H9 (cell line): ENCODE measurements at regions not wholly inside any gene's neighbourhood (a gene's known extent, or its start where the extent isn't known, plus 50 kb on each side); places are given as distances from the start of the nearest gene placed in this dataset.

Experiments used
- DNase-seq: peaks from one replicate; pipeline ENCODE4 v3.0.0-alpha.2; 2017
- H2AFZ ChIP-seq: one replicate; pipeline ENCODE4 v1.6.1; 2013; ENCODE audit warnings: mild to moderate bottlenecking, low read length, control low read depth, moderate library complexity
- H2AK5ac ChIP-seq: 2 replicates; pipeline ENCODE4 v1.6.1; 2013; ENCODE audit warnings: low read length, control low read depth, mixed read lengths; ENCODE audit not compliant: insufficient read length
- H2BK120ac ChIP-seq: one replicate; pipeline ENCODE4 v1.6.1; 2013; ENCODE audit warnings: low read depth, mild to moderate bottlenecking, low read length, control low read depth, inconsistent platforms; ENCODE audit not compliant: poor library complexity, severe bottlenecking
- H2BK12ac ChIP-seq: 2 replicates; pipeline ENCODE4 v1.6.1; 2013; ENCODE audit warnings: low read length, control low read depth, mixed read lengths, low read depth; ENCODE audit not compliant: insufficient read length
- H2BK15ac ChIP-seq: 2 replicates; pipeline ENCODE4 v1.6.1; 2013; ENCODE audit warnings: low read depth, low read length, control low read depth
- H2BK20ac ChIP-seq: one replicate; pipeline ENCODE4 v1.6.1; 2013; ENCODE audit warnings: low read depth, mild to moderate bottlenecking, low read length, control low read depth, inconsistent platforms; ENCODE audit not compliant: poor library complexity, severe bottlenecking
- H2BK5ac ChIP-seq: 2 replicates; pipeline ENCODE4 v1.6.1; 2013; ENCODE audit warnings: low read length, control low read depth, mixed read lengths; ENCODE audit not compliant: insufficient read length
- H3K14ac ChIP-seq: 2 replicates; pipeline ENCODE4 v1.6.1; 2013; ENCODE audit warnings: low read length, control low read depth; ENCODE audit not compliant: insufficient read depth
- H3K18ac ChIP-seq: 2 replicates; pipeline ENCODE4 v1.6.1; 2013; ENCODE audit warnings: low read depth, mild to moderate bottlenecking, mixed read lengths, low read length, control low read depth; ENCODE audit not compliant: insufficient read length
- H3K23ac ChIP-seq: 2 replicates; pipeline ENCODE4 v1.6.1; 2013; ENCODE audit warnings: low read length, control low read depth, mixed read lengths, low read depth; ENCODE audit not compliant: insufficient read length
- H3K23me2 ChIP-seq: 2 replicates; pipeline ENCODE4 v1.6.1; 2013; ENCODE audit warnings: low read depth, mild to moderate bottlenecking, mixed read lengths, low read length, control low read depth; ENCODE audit not compliant: insufficient read length, poor library complexity, severe bottlenecking
- H3K27ac ChIP-seq: 2 replicates; pipeline ENCODE4 v1.5.1; 2013; ENCODE audit warnings: low read length, control low read depth, mixed read lengths, low read depth; ENCODE audit not compliant: insufficient read length
- H3K27me3 ChIP-seq: 2 replicates; pipeline ENCODE4 v1.6.1; 2013; ENCODE audit warnings: low read length, control low read depth, inconsistent platforms; ENCODE audit not compliant: insufficient read depth
- H3K4ac ChIP-seq: 2 replicates; pipeline ENCODE4 v1.6.1; 2013; ENCODE audit warnings: low read depth, mild to moderate bottlenecking, control low read depth, inconsistent platforms, low read length, moderate library complexity
- H3K4me1 ChIP-seq: 2 replicates; pipeline ENCODE4 v1.6.1; 2013; ENCODE audit warnings: low read length, control low read depth, inconsistent platforms; ENCODE audit not compliant: insufficient read depth
- H3K4me2 ChIP-seq: 2 replicates; pipeline ENCODE4 v1.6.1; 2013; ENCODE audit warnings: low read length, control low read depth, mixed read lengths; ENCODE audit not compliant: insufficient read length, insufficient read depth
- H3K56ac ChIP-seq: 2 replicates; pipeline ENCODE4 v1.6.1; 2013; ENCODE audit warnings: low read depth, mild to moderate bottlenecking, mixed read lengths, low read length, control low read depth; ENCODE audit not compliant: insufficient read length
- H3K79me1 ChIP-seq: 2 replicates; pipeline ENCODE4 v1.6.1; 2013; ENCODE audit warnings: low read depth, mild to moderate bottlenecking, moderate library complexity, low read length, control low read depth, inconsistent platforms; ENCODE audit not compliant: insufficient read depth, poor library complexity, severe bottlenecking
- H3K79me2 ChIP-seq: 2 replicates; pipeline ENCODE4 v1.6.1; 2013; ENCODE audit warnings: low read length, control low read depth, inconsistent platforms; ENCODE audit not compliant: insufficient read depth
- H3K9ac ChIP-seq: 2 replicates; pipeline ENCODE4 v1.6.1; 2013; ENCODE audit warnings: low read length, control low read depth, mixed read lengths; ENCODE audit not compliant: insufficient read length; ENCODE audit errors: extremely low read depth
- H3K9me3 ChIP-seq: one replicate; pipeline ENCODE4 v1.6.1; 2013; ENCODE audit warnings: low read depth, low read length, inconsistent platforms; ENCODE audit not compliant: control insufficient read depth
- H3T11ph ChIP-seq: one replicate; pipeline ENCODE4 v1.6.1; 2013; ENCODE audit warnings: mild to moderate bottlenecking, low read length, control low read depth, inconsistent platforms
- H4K20me1 ChIP-seq: one replicate; pipeline ENCODE4 v1.6.1; 2013; ENCODE audit not compliant: control insufficient read depth, insufficient read length, insufficient read depth
- H4K5ac ChIP-seq: 2 replicates; pipeline ENCODE4 v1.6.1; 2013; ENCODE audit warnings: low read depth, mild to moderate bottlenecking, mixed read lengths, low read length, control low read depth; ENCODE audit not compliant: insufficient read length
- H4K8ac ChIP-seq: replicated peaks from 2 replicates; pipeline ENCODE4 v1.6.1; 2013; ENCODE audit warnings: low read length, control low read depth, mixed read lengths, low read depth; ENCODE audit not compliant: insufficient read length
- H4K91ac ChIP-seq: 2 replicates; pipeline ENCODE4 v1.6.1; 2013; ENCODE audit warnings: low read depth, mild to moderate bottlenecking, moderate library complexity, mixed read lengths, low read length, control low read depth; ENCODE audit not compliant: insufficient read length
- H3K27ac Mint-ChIP-seq, 3 experiments: 2 replicates in 2 of 3; 3 replicates in 1 of 3; pipeline ENCODE4 v1.8.0; 2020 to 2021; ENCODE audit warnings: mixed read lengths in 3 of 3, mild to moderate bottlenecking in 1 of 3, moderate library complexity in 1 of 3
- H3K27me3 Mint-ChIP-seq: 2 replicates; pipeline ENCODE4 v1.8.0; 2021; ENCODE audit warnings: low read depth, mild to moderate bottlenecking, moderate library complexity, mixed read lengths
- H3K36me3 Mint-ChIP-seq, 3 experiments: 2 replicates in 2 of 3; 3 replicates in 1 of 3; pipeline ENCODE4 v1.8.0; 2020 to 2021; ENCODE audit warnings: low read depth in 3 of 3, mixed read lengths in 3 of 3; ENCODE audit not compliant: insufficient read depth in 1 of 3
- H3K4me1 Mint-ChIP-seq, 2 experiments: 2 replicates each; pipeline ENCODE4 v1.8.0; 2020; ENCODE audit warnings: mixed read lengths in 2 of 2
- H3K4me3 Mint-ChIP-seq, 2 experiments: 2 replicates in 1 of 2; 3 replicates in 1 of 2; pipeline ENCODE4 v1.8.0; 2020 to 2021; ENCODE audit warnings: mild to moderate bottlenecking in 2 of 2, mixed read lengths in 2 of 2, moderate library complexity in 1 of 2
- H3K9me3 Mint-ChIP-seq, 2 experiments: 2 replicates in 1 of 2; 3 replicates in 1 of 2; pipeline ENCODE4 v1.8.0; 2020; ENCODE audit warnings: mild to moderate bottlenecking in 2 of 2, mixed read lengths in 2 of 2, moderate library complexity in 1 of 2
- WGBS: extraction: QIAGEN DNeasy Blood & Tissue Kit; methylation state at CpG from one replicate; pipeline ENCODE4 v1.1.7; 2013; ENCODE audit warnings: missing lambda C conversion rate, low lambda C conversion rate, mixed read lengths; ENCODE audit not compliant: insufficient read length; ENCODE audit errors: extremely low coverage; 5-methylcytosine and 5-hydroxymethylcytosine counted together
- TF ChIP-seq, protein P1 (sequence below): fragments of 200-600 bp; sonication (generic); conservative IDR thresholded peaks from 3 replicates; pipeline ENCODE4 v1.8.0; 2021; ENCODE audit warnings: antibody characterized with exemption, mild to moderate bottlenecking

DNA sequence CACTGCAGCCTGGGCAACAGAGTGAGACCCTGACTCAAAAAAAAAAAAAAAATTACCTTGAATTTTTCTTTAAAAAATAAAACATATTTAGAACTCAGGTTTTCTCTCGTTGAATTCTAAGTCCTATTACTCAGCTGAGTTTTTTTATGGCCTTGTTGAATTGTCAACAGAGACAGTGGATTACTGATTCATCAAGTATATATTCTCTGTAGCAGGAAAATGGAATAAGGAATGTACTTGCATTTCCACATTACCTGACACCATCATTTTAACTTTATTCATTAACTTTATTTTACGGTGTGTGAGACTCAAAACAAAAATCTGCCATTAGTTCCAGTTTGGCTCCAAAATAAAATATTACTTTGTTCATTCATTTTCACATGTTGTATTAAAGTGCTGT lies 53.8 kb upstream of the APP start:
- no peaks in the 10 kb centered on the region for H3K79me1 ChIP-seq
- peaks cover 6 to 9% of the 10 kb centered on the region in 2 experiments; a peak in 4 of 5 replicates for H3K9me3 Mint-ChIP-seq
- H3K27ac Mint-ChIP-seq = no peak overlapping the region
- peaks cover 4 to 10% of the 10 kb centered on the region in 2 experiments; a peak in 3 of 4 replicates for H3K4me1 Mint-ChIP-seq
- no peak overlapping the region for H2BK120ac ChIP-seq
- H4K91ac ChIP-seq = no peak overlapping the region
- no peaks in the 10 kb centered on the region for H3K27me3 ChIP-seq
- no peaks in the 10 kb centered on the region for H4K20me1 ChIP-seq
- H3T11ph ChIP-seq = no peak overlapping the region
- no peak overlapping the region for H2BK20ac ChIP-seq
- H4K8ac ChIP-seq = no peak overlapping the region
- no peak overlapping the region for H2AFZ ChIP-seq
- no peak overlapping the region for H2BK5ac ChIP-seq
- no peak overlapping the region for H3K4me2 ChIP-seq
- H3K23me2 ChIP-seq = no peaks in the 10 kb centered on the region
- H3K18ac ChIP-seq = no peak overlapping the region
- no peaks in the 10 kb centered on the region for H3K9me3 ChIP-seq
- no peak for DNase-seq
- no peak overlapping the region for H3K4ac ChIP-seq
- WGBS = no CpG with 5 or more reads among the region's 2 CpGs
- H2BK12ac ChIP-seq = no peak overlapping the region
- TF ChIP-seq, protein P1, sequence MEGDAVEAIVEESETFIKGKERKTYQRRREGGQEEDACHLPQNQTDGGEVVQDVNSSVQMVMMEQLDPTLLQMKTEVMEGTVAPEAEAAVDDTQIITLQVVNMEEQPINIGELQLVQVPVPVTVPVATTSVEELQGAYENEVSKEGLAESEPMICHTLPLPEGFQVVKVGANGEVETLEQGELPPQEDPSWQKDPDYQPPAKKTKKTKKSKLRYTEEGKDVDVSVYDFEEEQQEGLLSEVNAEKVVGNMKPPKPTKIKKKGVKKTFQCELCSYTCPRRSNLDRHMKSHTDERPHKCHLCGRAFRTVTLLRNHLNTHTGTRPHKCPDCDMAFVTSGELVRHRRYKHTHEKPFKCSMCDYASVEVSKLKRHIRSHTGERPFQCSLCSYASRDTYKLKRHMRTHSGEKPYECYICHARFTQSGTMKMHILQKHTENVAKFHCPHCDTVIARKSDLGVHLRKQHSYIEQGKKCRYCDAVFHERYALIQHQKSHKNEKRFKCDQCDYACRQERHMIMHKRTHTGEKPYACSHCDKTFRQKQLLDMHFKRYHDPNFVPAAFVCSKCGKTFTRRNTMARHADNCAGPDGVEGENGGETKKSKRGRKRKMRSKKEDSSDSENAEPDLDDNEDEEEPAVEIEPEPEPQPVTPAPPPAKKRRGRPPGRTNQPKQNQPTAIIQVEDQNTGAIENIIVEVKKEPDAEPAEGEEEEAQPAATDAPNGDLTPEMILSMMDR = no peak
- H3K56ac ChIP-seq = no peak overlapping the region
- no peaks in the 10 kb centered on the region for H3K27me3 Mint-ChIP-seq
- peaks cover 5% of the 10 kb centered on the region; the same call in 1 of the 2 replicates for H3K4me1 ChIP-seq
- no peak overlapping the region for H3K9ac ChIP-seq
- no peak overlapping the region for H4K5ac ChIP-seq
- no peak overlapping the region for H2AK5ac ChIP-seq
- no peak overlapping the region for H3K4me3 Mint-ChIP-seq
- H2BK15ac ChIP-seq = no peak overlapping the region
- H3K36me3 Mint-ChIP-seq = peaks cover 2 to 7% (median 2%) of the 10 kb centered on the region in 3 experiments; a peak in 3 of 7 replicates
- no peak overlapping the region for H3K14ac ChIP-seq
- no peak overlapping the region for H3K27ac ChIP-seq
- no peaks in the 10 kb centered on the region; the same call in 1 of the 2 replicates for H3K79me2 ChIP-seq
- H3K23ac ChIP-seq = no peak overlapping the region
